Upper lobe of left lung (tissue), 6 donors: ENCODE measurements at regions not wholly inside any gene's neighbourhood (a gene's known extent, or its start where the extent isn't known, plus 50 kb on each side); places are given as distances from the start of the nearest gene placed in this dataset.

Experiments
- ATAC-seq, 2 donors: fragments of 200-7000 bp; cut with Tn5 transposase; one replicate each; pipeline ENCODE4 v1.9.1; 2022; ENCODE audit warnings: mild to moderate bottlenecking in 2 of 2, moderate library complexity in 2 of 2; ENCODE audit not compliant: low FRiP score in 2 of 2
- DNase-seq, 2 donors: peaks; one replicate each; pipeline ENCODE4 v3.0.0-alpha.2; 2019 to 2020
- H3K27ac ChIP-seq, 4 donors: fragments of 200-600 bp; sonication (generic); one replicate each; pipeline ENCODE4 v1.5.1; 2016 to 2019
- H3K27me3 ChIP-seq, 4 donors: fragments of 200-600 bp; sonication (generic); one replicate each; pipeline ENCODE4 v1.5.1; 2017 to 2019
- H3K36me3 ChIP-seq, 4 donors: fragments of 200-600 bp; sonication (generic); one replicate each; pipeline ENCODE4 v1.5.1; 2016 to 2019
- H3K4me1 ChIP-seq, 4 donors: fragments of 200-600 bp; sonication (generic); one replicate each; pipeline ENCODE4 v1.5.1; 2018 to 2019
- H3K4me3 ChIP-seq, 4 donors: fragments of 200-600 bp; sonication (generic); one replicate each; pipeline ENCODE4 v1.5.1; 2017 to 2019; ENCODE audit warnings: mild to moderate bottlenecking in 2 of 4, moderate library complexity in 1 of 4
- H3K9me3 ChIP-seq, 4 donors: fragments of 200-600 bp; sonication (generic); one replicate each; pipeline ENCODE4 v1.5.1; 2018 to 2019
- CTCF ChIP-seq, 6 experiments: fragments of 450-650 bp in 4 of 6; fragments of 200-600 bp in 2 of 6; sonication (generic) in 2 of 6; IDR thresholded peaks; one replicate each; pipeline ENCODE4 v1.5.1; 2016 to 2019; ENCODE audit warnings: antibody characterized with exemption in 6 of 6
- EP300 ChIP-seq, 4 donors: sonication (generic); formaldehyde crosslinking; IDR thresholded peaks; one replicate each; pipeline ENCODE4 v1.5.1; 2017; ENCODE audit warnings: antibody characterized with exemption in 4 of 4, control low read depth in 2 of 4
- POLR2A ChIP-seq, 4 donors: fragments of 450-650 bp; IDR thresholded peaks; one replicate each; pipeline ENCODE4 v1.5.1; 2016 to 2017; ENCODE audit warnings: antibody characterized with exemption in 4 of 4, mild to moderate bottlenecking in 2 of 4
- POLR2AphosphoS5 ChIP-seq, 2 donors: sonication (generic); formaldehyde crosslinking; IDR thresholded peaks; one replicate each; pipeline ENCODE4 v1.5.1; 2017; ENCODE audit warnings: antibody characterized with exemption in 2 of 2
- WGBS, 2 donors: methylation state at CpG; one replicate each; pipeline ENCODE4 v1.1.5; 2017 to 2018; 5-methylcytosine and 5-hydroxymethylcytosine counted together
- donor health status: DM: no; HTN: no; CAD: no; lungs with moderate emphysema.
- donor health status: DM: no; HTN: yes; CAD: no; lungs with severe emphysema.

DNA sequence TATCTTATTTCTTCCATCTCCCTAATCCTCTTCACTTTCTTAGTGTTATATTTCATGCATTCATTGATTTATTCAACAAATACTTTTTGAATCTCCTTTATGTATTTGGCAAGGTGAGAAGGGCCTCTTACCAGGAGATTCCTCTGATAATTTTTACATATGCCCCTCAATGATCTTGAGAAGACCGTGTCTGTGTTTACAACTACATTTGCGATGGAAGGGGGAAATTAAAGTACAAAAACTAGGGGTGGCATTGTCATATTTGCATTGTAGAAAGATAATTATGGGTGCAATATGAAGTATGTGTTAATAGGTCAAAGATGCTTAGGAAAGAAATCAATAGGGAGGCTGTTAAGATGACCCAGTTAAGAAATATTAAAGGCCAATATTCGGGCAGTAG lies 1108.4 kb upstream of the MIR17HG start:
- Histone ChIP-seq H3K36me3 (no peaks in the 10 kb centered on the region), H3K4me3 (no peak overlapping the region), H3K27ac (no peak overlapping the region), H3K27me3 (no peaks in the 10 kb centered on the region), H3K9me3 (no peaks in the 10 kb centered on the region), H3K4me1 (no peaks in the 10 kb centered on the region)
- WGBS, 2 donors: 79 to 84% methylated on average over 3 of the region's 3 CpGs
- DNase-seq: no peak
- ATAC-seq: no peak
- TF ChIP-seq POLR2AphosphoS5 (IDR thresholded peaks at IDR 0.05) (no peak), CTCF (IDR thresholded peaks at IDR 0.05) (no peak), EP300 (IDR thresholded peaks at IDR 0.05) (no peak), POLR2A (IDR thresholded peaks at IDR 0.05) (no peak)

GRCh38 chr13:90246005-90246404 lies 1101.5 kb upstream of the MIR17HG start:
- Histone ChIP-seq H3K27me3 (no peaks in the 10 kb centered on the region), H3K27ac (no peak overlapping the region), H3K4me3 (no peak overlapping the region), H3K9me3 (no peaks in the 10 kb centered on the region), H3K36me3 (no peaks in the 10 kb centered on the region), H3K4me1 (no peaks in the 10 kb centered on the region)
- WGBS, 2 donors: 84 to 89% methylated on average over 1 of the region's 1 CpG
- TF ChIP-seq EP300 (IDR thresholded peaks at IDR 0.05) (no peak), POLR2A (IDR thresholded peaks at IDR 0.05) (no peak), CTCF (IDR thresholded peaks at IDR 0.05) (no peak), POLR2AphosphoS5 (IDR thresholded peaks at IDR 0.05) (no peak)
- DNase-seq (no peak), ATAC-seq (no peak)

- no peak overlapping the region for H3K4me3 ChIP-seq
- DNase-seq: no peak
- TF ChIP-seq POLR2AphosphoS5 (IDR thresholded peaks at IDR 0.05) (no peak), EP300 (IDR thresholded peaks at IDR 0.05) (no peak), POLR2A (IDR thresholded peaks at IDR 0.05) (no peak), CTCF (IDR thresholded peaks at IDR 0.05) (no peak)
- H3K27ac ChIP-seq: no peak overlapping the region
- H3K9me3 ChIP-seq: no peaks in the 10 kb centered on the region
- no peaks in the 10 kb centered on the region for H3K36me3 ChIP-seq
- WGBS, 2 donors: 86 to 87% methylated on average over 3 of the region's 3 CpGs
- no peak for ATAC-seq
- no peaks in the 10 kb centered on the region for H3K27me3 ChIP-seq
- H3K4me1 ChIP-seq: no peaks in the 10 kb centered on the region
These were observed 1100.7 kb upstream of the MIR17HG start for GRCh38 chr13:90246687-90247345.

GRCh38 chr13:90253806-90254205 lies 1093.7 kb upstream of the MIR17HG start:
- DNase-seq: no peak
- Histone ChIP-seq H3K4me3 (no peak overlapping the region), H3K4me1 (no peaks in the 10 kb centered on the region), H3K36me3 (no peaks in the 10 kb centered on the region), H3K27ac (no peak overlapping the region), H3K27me3 (no peaks in the 10 kb centered on the region), H3K9me3 (no peaks in the 10 kb centered on the region)
- no peak for ATAC-seq
- WGBS, 2 donors: 92 to 95% methylated on average over 5 of the region's 5 CpGs
- no peak for TF ChIP-seq POLR2AphosphoS5 (IDR thresholded peaks at IDR 0.05)
- TF ChIP-seq EP300 (IDR thresholded peaks at IDR 0.05): no peak
- no peak for TF ChIP-seq CTCF (IDR thresholded peaks at IDR 0.05)
- no peak for TF ChIP-seq POLR2A (IDR thresholded peaks at IDR 0.05)

- Histone ChIP-seq H3K4me3 (no peak overlapping the region), H3K27me3 (no peaks in the 10 kb centered on the region), H3K9me3 (no peaks in the 10 kb centered on the region), H3K36me3 (no peaks in the 10 kb centered on the region), H3K4me1 (no peaks in the 10 kb centered on the region), H3K27ac (no peak overlapping the region)
- no peak for TF ChIP-seq POLR2AphosphoS5 (IDR thresholded peaks at IDR 0.05)
- no peak for TF ChIP-seq EP300 (IDR thresholded peaks at IDR 0.05)
- TF ChIP-seq CTCF (IDR thresholded peaks at IDR 0.05): no peak
- TF ChIP-seq POLR2A (IDR thresholded peaks at IDR 0.05): no peak
- DNase-seq (no peak), ATAC-seq (no peak)
- 77 to 82% methylated on average over 2 of the region's 2 CpGs for WGBS, 2 donors
These were observed 1093.0 kb upstream of the MIR17HG start for GRCh38 chr13:90254437-90254836.
